Fibroblast of lung (primary cell): ENCODE measurements at regions not wholly inside any gene's neighbourhood (a gene's known extent, or its start where the extent isn't known, plus 50 kb on each side); places are given as distances from the start of the nearest gene placed in this dataset.
"Not testable (repeated sequence)": the region's sequence is repeated elsewhere in the genome, so short reads cannot be mapped to it uniquely, and the experiment has no call there.

Experiments used
- DNase-seq, 2 donors: peaks; one replicate each; pipeline versions ENCODE4 v3.0.0 to v3.0.0-alpha.2; 2010; ENCODE audit warnings: low read depth in 2 of 2
- H2AFZ ChIP-seq: 2 replicates; pipeline ENCODE4 v1.5.1; 2012; ENCODE audit warnings: low read length, control low read depth, inconsistent platforms
- H3K27ac ChIP-seq: 2 replicates; pipeline ENCODE4 v1.5.1; 2011; ENCODE audit warnings: low read length, control low read depth; ENCODE audit not compliant: insufficient read depth
- H3K27me3 ChIP-seq: 2 replicates; pipeline ENCODE4 v1.5.1; 2011; ENCODE audit warnings: mild to moderate bottlenecking, low read length; ENCODE audit not compliant: control insufficient read depth, insufficient read depth
- H3K36me3 ChIP-seq: 2 replicates; pipeline ENCODE4 v1.5.1; 2011; ENCODE audit warnings: low read length; ENCODE audit not compliant: control insufficient read depth, insufficient read depth
- H3K4me1 ChIP-seq: 2 replicates; pipeline ENCODE4 v1.5.1; 2011; ENCODE audit warnings: low read length; ENCODE audit not compliant: control insufficient read depth, insufficient read depth; ENCODE audit errors: extremely low read depth
- H3K4me2 ChIP-seq: 2 replicates; pipeline ENCODE4 v1.5.1; 2011; ENCODE audit warnings: low read length, control low read depth; ENCODE audit not compliant: insufficient read depth; ENCODE audit errors: extremely low read depth
- H3K4me3 ChIP-seq, 4 experiments: fragments of 200-600 bp in 1 of 4; sonication (generic) in 1 of 4; replicated peaks in 1 of 4; 2 replicates each; pipeline ENCODE4 v1.5.1; 2011 to 2016; ENCODE audit warnings: low read length in 4 of 4, low read depth in 3 of 4, mild to moderate bottlenecking in 3 of 4, control low read depth in 2 of 4, inconsistent platforms in 1 of 4, mixed read lengths in 1 of 4; ENCODE audit not compliant: insufficient read depth in 1 of 4; ENCODE audit errors: control extremely low read depth in 1 of 4
- H3K79me2 ChIP-seq: 2 replicates; pipeline ENCODE4 v1.5.1; 2012; ENCODE audit warnings: mild to moderate bottlenecking, low read length, inconsistent platforms; ENCODE audit not compliant: control insufficient read depth, insufficient read depth
- H3K9ac ChIP-seq: 2 replicates; pipeline ENCODE4 v1.5.1; 2011; ENCODE audit warnings: mild to moderate bottlenecking, low read length, control low read depth; ENCODE audit not compliant: insufficient read depth
- H3K9me3 ChIP-seq: 2 replicates; pipeline ENCODE4 v1.5.1; 2012; ENCODE audit warnings: low read depth, low read length; ENCODE audit not compliant: control insufficient read depth, insufficient read depth
- H4K20me1 ChIP-seq: 2 replicates; pipeline ENCODE4 v1.5.1; 2011; ENCODE audit warnings: low read length; ENCODE audit not compliant: control insufficient read depth, insufficient read depth; ENCODE audit errors: extremely low read depth
- CTCF ChIP-seq, 2 donors: IDR thresholded peaks in 1 of 2; conservative IDR thresholded peaks in 1 of 2; 1 replicate in 1 of 2; 2 replicates in 1 of 2; pipeline ENCODE4 v1.5.1; 2011 to 2012; ENCODE audit warnings: low read length in 2 of 2, control low read depth in 1 of 2, inconsistent platforms in 1 of 2, low read depth in 1 of 2, mild to moderate bottlenecking in 1 of 2
- EZH2 ChIP-seq: IDR thresholded peaks from 2 replicates; pipeline ENCODE4 v1.5.1; 2012; ENCODE audit warnings: low read length, control low read depth, mild to moderate bottlenecking; ENCODE audit errors: missing control alignments

- Histone ChIP-seq H3K4me3 (no peak overlapping the region), H3K9me3 (no peaks in the 10 kb centered on the region), H3K4me1 (peaks cover 2% of the 10 kb centered on the region), H3K4me2 (no peak overlapping the region), H3K36me3 (no peaks in the 10 kb centered on the region), H3K27me3 (no peaks in the 10 kb centered on the region), H4K20me1 (no peaks in the 10 kb centered on the region), H3K9ac (no peak overlapping the region), H3K27ac (no peak overlapping the region), H2AFZ (no peak overlapping the region), H3K79me2 (no peaks in the 10 kb centered on the region)
- TF ChIP-seq EZH2, result no peak
- peak; percentile 18 to 64 for DNase-seq
Observed at GRCh38 chr2:212797484-212798205, 259.0 kb upstream of the ERBB4 start.

DNA sequence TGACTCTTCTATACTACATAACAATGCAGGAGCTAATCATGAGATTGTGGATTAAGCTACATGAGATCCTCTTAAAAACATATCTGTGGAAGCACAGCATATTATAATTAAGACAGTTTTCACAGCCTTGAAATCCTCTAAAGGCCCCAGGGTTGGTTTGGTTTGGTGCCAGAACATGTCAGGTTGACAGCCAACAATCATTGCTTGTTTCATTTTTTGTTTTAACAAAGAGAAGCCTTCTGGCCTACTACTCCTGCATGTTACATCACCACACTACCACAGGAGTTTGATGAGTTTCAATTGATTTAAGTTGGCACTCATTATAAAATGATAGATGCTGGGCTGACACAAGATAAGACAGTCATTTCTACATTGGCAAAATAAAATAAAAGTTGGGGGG lies 255.9 kb upstream of the ERBB4 start:
- H3K36me3 ChIP-seq, result no peaks in the 10 kb centered on the region
- no peak overlapping the region for H2AFZ ChIP-seq
- H3K27ac ChIP-seq, result no peak overlapping the region
- no peak overlapping the region for H3K9ac ChIP-seq
- H3K4me2 ChIP-seq, result no peak overlapping the region
- H4K20me1 ChIP-seq, result no peaks in the 10 kb centered on the region
- H3K27me3 ChIP-seq, result no peaks in the 10 kb centered on the region
- H3K79me2 ChIP-seq, result no peaks in the 10 kb centered on the region
- no peak overlapping the region for H3K4me3 ChIP-seq
- H3K9me3 ChIP-seq, result no peaks in the 10 kb centered on the region
- peaks cover 2% of the 10 kb centered on the region for H3K4me1 ChIP-seq
- no peak for DNase-seq
- no peak for TF ChIP-seq EZH2
- TF ChIP-seq CTCF (conservative IDR thresholded peaks at IDR 0.05 in 1 of 2, IDR thresholded peaks at IDR 0.05 in 1 of 2; ENCODE audit: low read depth in 1 of 2, low read length in 2 of 2), result no peak

DNA sequence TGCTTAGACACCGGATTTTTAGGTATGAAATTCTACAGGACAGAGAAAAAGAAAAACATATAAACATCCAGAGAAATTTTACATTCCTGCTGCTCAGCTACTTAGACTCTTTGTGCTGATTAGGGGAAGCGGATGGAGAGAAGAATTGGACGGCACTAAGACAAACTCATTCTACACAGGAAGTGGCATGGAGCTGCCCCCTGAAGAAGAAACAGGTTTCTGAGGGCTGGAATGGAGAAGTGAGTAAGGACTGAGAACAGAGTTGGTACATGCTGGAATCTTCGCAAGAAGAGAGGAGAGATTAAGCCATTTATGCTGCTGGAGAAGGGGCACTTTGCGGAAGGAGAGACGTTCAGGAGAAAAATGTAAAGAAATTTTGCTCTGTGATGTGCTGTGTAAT lies 253.0 kb upstream of the ERBB4 start:
- TF ChIP-seq EZH2 (no peak), CTCF (conservative IDR thresholded peaks at IDR 0.05 in 1 of 2, IDR thresholded peaks at IDR 0.05 in 1 of 2; ENCODE audit: low read depth in 1 of 2, low read length in 2 of 2) (no peak)
- no peaks in the 10 kb centered on the region for H3K36me3 ChIP-seq
- H3K4me2 ChIP-seq, result no peak overlapping the region
- no peaks in the 10 kb centered on the region for H3K4me1 ChIP-seq
- H3K27ac ChIP-seq, result no peak overlapping the region
- no peaks in the 10 kb centered on the region for H4K20me1 ChIP-seq
- DNase-seq, result no peak
- H3K79me2 ChIP-seq, result no peaks in the 10 kb centered on the region
- H3K4me3 ChIP-seq, result no peak overlapping the region
- no peaks in the 10 kb centered on the region for H3K27me3 ChIP-seq
- H3K9ac ChIP-seq, result no peak overlapping the region
- no peak overlapping the region for H2AFZ ChIP-seq
- no peaks in the 10 kb centered on the region for H3K9me3 ChIP-seq

DNA sequence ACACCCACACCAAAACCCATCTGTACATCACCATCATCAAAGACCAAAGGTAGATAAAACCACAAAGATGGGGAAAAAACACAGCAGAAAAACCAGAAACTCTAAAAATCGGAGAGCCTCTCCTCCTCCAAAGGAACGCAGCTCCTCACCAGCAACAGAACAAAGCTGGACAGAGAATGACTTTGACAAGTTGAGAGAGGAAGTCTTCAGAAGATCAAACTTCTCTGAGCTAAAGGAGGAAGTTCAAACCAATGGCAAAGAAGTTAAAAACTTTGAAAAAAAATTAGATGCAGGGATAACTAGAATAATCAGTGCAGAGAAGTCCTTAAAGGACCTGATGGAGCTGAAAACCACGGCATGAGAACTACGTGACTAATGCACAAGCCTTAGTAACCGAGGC lies 247.5 kb upstream of the ERBB4 start:
- H3K4me1 ChIP-seq, H3K9me3 ChIP-seq, H2AFZ ChIP-seq, H4K20me1 ChIP-seq, H3K79me2 ChIP-seq, H3K27me3 ChIP-seq, H3K27ac ChIP-seq, H3K4me3 ChIP-seq, H3K36me3 ChIP-seq, H3K9ac ChIP-seq, DNase-seq, H3K4me2 ChIP-seq: not testable (repeated sequence)
